Hepatocyte (in vitro differentiated cells): ENCODE measurements at regions not wholly inside any gene's neighbourhood (a gene's known extent, or its start where the extent isn't known, plus 50 kb on each side); places are given as distances from the start of the nearest gene placed in this dataset.

Source experiments
- DNase-seq: peaks from one replicate; pipeline ENCODE4 v3.0.0-alpha.2; 2016; ENCODE audit warnings: low spot score
- H2AFZ ChIP-seq: fragments of 200-600 bp; sonication (generic); 2 replicates; pipeline ENCODE4 v1.6.0; 2016; ENCODE audit warnings: antibody characterized with exemption, mild to moderate bottlenecking
- H3K27ac ChIP-seq: fragments of 200-600 bp; sonication (generic); 2 replicates; pipeline ENCODE4 v1.5.1; 2016; ENCODE audit warnings: mild to moderate bottlenecking
- H3K27me3 ChIP-seq: fragments of 200-600 bp; sonication (generic); 2 replicates; pipeline ENCODE4 v1.6.1; 2016
- H3K36me3 ChIP-seq: fragments of 200-600 bp; sonication (generic); replicated peaks from 2 replicates; pipeline ENCODE4 v1.5.1; 2016; ENCODE audit warnings: low read depth; ENCODE audit not compliant: insufficient read depth
- H3K4me1 ChIP-seq: fragments of 200-600 bp; sonication (generic); 2 replicates; pipeline ENCODE4 v1.5.1; 2016; ENCODE audit warnings: mild to moderate bottlenecking, moderate library complexity; ENCODE audit not compliant: insufficient read depth
- H3K4me2 ChIP-seq: fragments of 200-600 bp; sonication (generic); 2 replicates; pipeline ENCODE4 v1.6.0; 2016
- H3K4me3 ChIP-seq: fragments of 200-600 bp; sonication (generic); 2 replicates; pipeline ENCODE4 v1.5.1; 2016; ENCODE audit warnings: mild to moderate bottlenecking
- H3K79me2 ChIP-seq: fragments of 200-600 bp; sonication (generic); 2 replicates; pipeline ENCODE4 v1.6.0; 2017; ENCODE audit warnings: mild to moderate bottlenecking
- H3K9me2 ChIP-seq: fragments of 200-600 bp; sonication (generic); replicated peaks from 2 replicates; pipeline ENCODE4 v1.6.0; 2017; ENCODE audit warnings: mild to moderate bottlenecking; ENCODE audit not compliant: insufficient read depth
- H3K9me3 ChIP-seq: fragments of 200-600 bp; sonication (generic); 2 replicates; pipeline ENCODE4 v1.5.1; 2016; ENCODE audit warnings: low read depth, mild to moderate bottlenecking
- H4K20me1 ChIP-seq: fragments of 200-600 bp; sonication (generic); 2 replicates; pipeline ENCODE4 v1.6.0; 2016; ENCODE audit warnings: mild to moderate bottlenecking; ENCODE audit not compliant: insufficient read depth, poor library complexity, severe bottlenecking
- CTCF ChIP-seq: fragments of 200-600 bp; sonication (generic); IDR thresholded peaks from 2 replicates; pipeline ENCODE4 v1.5.1; 2016; ENCODE audit warnings: antibody characterized with exemption, mild to moderate bottlenecking; ENCODE audit not compliant: poor library complexity
- EZH2 ChIP-seq: fragments of 200-600 bp; sonication (generic); IDR thresholded peaks from 2 replicates; pipeline ENCODE4 v1.6.1; 2016; ENCODE audit warnings: antibody characterized with exemption, mild to moderate bottlenecking, borderline replicate concordance
- EZH2phosphoT487 ChIP-seq: fragments of 200-600 bp; sonication (generic); IDR thresholded peaks from one replicate; pipeline ENCODE4 v1.6.1; 2018; ENCODE audit warnings: antibody characterized with exemption, mild to moderate bottlenecking, low read depth, moderate library complexity; ENCODE audit not compliant: unreplicated experiment, severe bottlenecking
- WGBS: methylation state at CpG from one replicate; pipeline ENCODE4 v1.1.6; 2016; ENCODE audit warnings: low lambda C conversion rate; ENCODE audit errors: missing lambda C conversion rate; 5-methylcytosine and 5-hydroxymethylcytosine counted together

DNA sequence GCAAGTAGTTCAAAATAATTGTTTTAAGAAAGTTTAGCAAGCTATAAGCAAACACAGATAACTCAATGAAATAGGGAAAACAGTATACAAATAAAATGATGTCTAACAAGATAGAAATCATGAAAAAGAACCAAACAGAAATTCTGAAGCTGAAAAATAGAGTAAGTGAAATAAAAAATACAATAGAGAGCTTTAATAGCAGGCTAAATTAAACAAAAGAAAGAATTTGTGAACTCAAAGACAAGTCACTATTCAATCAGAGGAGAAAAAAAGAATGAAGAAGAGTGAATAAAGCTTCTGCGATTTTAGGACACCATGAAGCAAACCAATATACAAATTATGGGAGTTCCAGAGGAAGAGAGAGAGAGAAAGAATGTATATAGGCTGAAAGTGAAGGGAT lies 576.8 kb downstream of the STK39 start:
- no peak for TF ChIP-seq EZH2phosphoT487
- TF ChIP-seq CTCF: no peak
- no peak for TF ChIP-seq EZH2
- H3K27me3 ChIP-seq: no peaks in the 10 kb centered on the region
- 0% methylated on average over 1 of the region's 1 CpG for WGBS
- no peak overlapping the region for H2AFZ ChIP-seq
- H3K4me1 ChIP-seq: no peaks in the 10 kb centered on the region
- H3K9me2 ChIP-seq: no peaks in the 10 kb centered on the region
- no peak for DNase-seq
- H3K9me3 ChIP-seq: no peaks in the 10 kb centered on the region
- no peaks in the 10 kb centered on the region for H4K20me1 ChIP-seq
- H3K4me2 ChIP-seq: no peak overlapping the region
- H3K36me3 ChIP-seq: no peaks in the 10 kb centered on the region
- H3K4me3 ChIP-seq: no peak overlapping the region
- no peak overlapping the region for H3K27ac ChIP-seq
- no peaks in the 10 kb centered on the region for H3K79me2 ChIP-seq

- Histone ChIP-seq H3K4me3 (no peak overlapping the region), H3K4me2 (no peak overlapping the region), H2AFZ (no peak overlapping the region), H3K79me2 (no peaks in the 10 kb centered on the region), H3K9me2 (no peaks in the 10 kb centered on the region), H3K9me3 (no peaks in the 10 kb centered on the region), H4K20me1 (no peaks in the 10 kb centered on the region), H3K27ac (no peak overlapping the region), H3K27me3 (no peaks in the 10 kb centered on the region), H3K4me1 (no peaks in the 10 kb centered on the region), H3K36me3 (no peaks in the 10 kb centered on the region)
- DNase-seq: no peak
- 82% methylated on average over 4 of the region's 4 CpGs for WGBS
- TF ChIP-seq CTCF: no peak
- no peak for TF ChIP-seq EZH2
- TF ChIP-seq EZH2phosphoT487: no peak
Measured at GRCh38 chr2:167653131-167653530, 594.3 kb downstream of the STK39 start.

DNA sequence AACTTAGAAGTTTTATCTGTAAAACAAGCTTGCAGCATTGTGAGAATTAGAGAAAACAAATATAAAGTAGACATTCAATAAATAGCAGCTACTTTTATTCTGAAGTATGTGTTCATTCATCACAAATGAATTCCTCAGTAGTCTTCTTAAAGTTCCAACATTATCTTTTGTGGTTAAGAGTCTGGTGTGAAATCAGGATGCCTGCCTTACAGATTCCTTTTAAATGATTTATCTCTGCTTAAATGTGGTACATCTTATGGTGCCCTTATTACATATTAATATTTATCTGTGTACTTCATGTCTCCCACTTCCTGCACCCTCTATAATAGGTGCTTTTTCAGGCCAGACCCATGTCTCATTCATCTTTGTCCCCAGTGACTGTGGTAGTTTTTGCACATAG lies 595.0 kb downstream of the STK39 start:
- H3K79me2 ChIP-seq: no peaks in the 10 kb centered on the region
- no peaks in the 10 kb centered on the region for H3K9me2 ChIP-seq
- no peaks in the 10 kb centered on the region for H3K9me3 ChIP-seq
- H2AFZ ChIP-seq: no peak overlapping the region
- H3K27me3 ChIP-seq: no peaks in the 10 kb centered on the region
- H3K27ac ChIP-seq: no peak overlapping the region
- H3K4me3 ChIP-seq: no peak overlapping the region
- H3K4me1 ChIP-seq: no peaks in the 10 kb centered on the region
- H4K20me1 ChIP-seq: no peaks in the 10 kb centered on the region
- DNase-seq: no peak
- TF ChIP-seq EZH2: no peak
- no peak for TF ChIP-seq EZH2phosphoT487
- TF ChIP-seq CTCF: no peak
- no peaks in the 10 kb centered on the region for H3K36me3 ChIP-seq
- H3K4me2 ChIP-seq: no peak overlapping the region
